Stimulated activated CD4-positive, alpha-beta T cell treated with anti-CD3 and anti-CD28 coated beads, Interleukin-4, amount 100 ng/mL, for 4 hours (primary cell): ENCODE measurements at regions not wholly inside any gene's neighbourhood (a gene's known extent, or its start where the extent isn't known, plus 50 kb on each side); places are given as distances from the start of the nearest gene placed in this dataset.
"Not testable (repeated sequence)": the region's sequence is repeated elsewhere in the genome, so short reads cannot be mapped to it uniquely, and the experiment has no call there.

Experiments
- DNase-seq, 2 experiments: peaks; one replicate each; pipeline ENCODE4 v3.0.0-alpha.2; 2020

DNA sequence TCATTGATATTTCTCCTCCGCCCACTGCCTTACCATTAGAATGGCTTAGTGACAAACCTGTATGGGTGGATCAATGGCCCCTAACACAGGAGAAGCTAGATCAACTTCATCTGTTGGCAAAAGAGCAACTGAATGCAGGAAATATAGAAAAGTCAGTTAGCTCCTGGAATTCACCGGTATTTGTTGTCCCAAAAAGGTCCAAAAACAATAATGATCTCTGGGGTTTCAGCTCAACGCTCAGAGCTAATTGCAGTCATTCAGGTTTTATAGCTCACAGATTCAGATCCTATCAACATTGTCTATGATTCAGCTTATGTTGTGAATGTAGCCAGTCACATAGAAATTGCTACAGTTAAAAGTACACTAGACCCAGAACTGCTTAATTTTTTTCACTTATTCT lies 124.0 kb upstream of the ZCCHC13 start:
- no peak for DNase-seq

GRCh38 chrX:74179499-74179898 lies 124.5 kb upstream of the ZCCHC13 start:
- no peak for DNase-seq

DNA sequence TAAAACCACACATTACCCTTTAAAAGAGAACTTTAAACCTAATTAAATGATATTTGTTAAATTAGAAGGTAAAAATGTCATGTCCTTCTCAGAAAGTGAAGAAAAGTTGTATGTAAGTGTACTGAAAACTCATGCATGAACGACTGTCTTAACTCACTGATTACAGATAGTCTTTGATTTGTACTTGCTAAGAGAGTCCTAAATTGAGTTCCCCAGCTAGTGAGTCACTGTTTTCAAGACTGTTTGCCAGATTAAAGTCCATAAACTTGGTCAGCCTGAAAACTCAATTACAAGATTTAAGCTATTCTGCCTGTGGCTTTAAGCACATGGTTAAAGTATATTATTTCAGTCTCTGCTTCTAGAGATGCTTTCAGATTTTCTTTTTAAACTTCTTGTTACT lies 124.9 kb upstream of the ZCCHC13 start:
- no peak for DNase-seq

DNA sequence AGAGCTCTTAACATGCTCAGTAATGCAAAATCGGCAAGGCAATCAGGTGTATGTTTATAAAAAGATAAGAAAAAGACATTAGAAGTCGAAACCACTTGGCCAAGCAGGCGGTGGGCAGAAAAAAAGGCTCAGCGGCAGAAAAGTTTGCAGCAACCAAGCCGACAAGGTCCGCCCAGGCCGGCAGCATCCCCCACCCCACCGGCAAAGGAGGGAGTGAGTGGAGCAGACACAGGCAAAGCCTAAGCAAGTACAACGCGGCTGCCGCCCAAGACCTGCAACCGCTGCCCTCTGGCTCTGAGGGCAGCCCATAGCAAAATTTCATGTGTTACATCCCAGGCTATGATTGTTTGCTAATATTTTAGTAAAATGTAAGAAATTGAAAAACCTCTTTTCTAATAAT lies 125.4 kb upstream of the ZCCHC13 start:
- no peak for DNase-seq

- DNase-seq = no peak
These were observed 132.5 kb upstream of the ZCCHC13 start for GRCh38 chrX:74171465-74171864.

GRCh38 chrX:74162199-74162598 lies 141.8 kb upstream of the ZCCHC13 start:
- no peak for DNase-seq

- DNase-seq = no peak
These were observed 143.2 kb upstream of the ZCCHC13 start for GRCh38 chrX:74160816-74161215.

DNA sequence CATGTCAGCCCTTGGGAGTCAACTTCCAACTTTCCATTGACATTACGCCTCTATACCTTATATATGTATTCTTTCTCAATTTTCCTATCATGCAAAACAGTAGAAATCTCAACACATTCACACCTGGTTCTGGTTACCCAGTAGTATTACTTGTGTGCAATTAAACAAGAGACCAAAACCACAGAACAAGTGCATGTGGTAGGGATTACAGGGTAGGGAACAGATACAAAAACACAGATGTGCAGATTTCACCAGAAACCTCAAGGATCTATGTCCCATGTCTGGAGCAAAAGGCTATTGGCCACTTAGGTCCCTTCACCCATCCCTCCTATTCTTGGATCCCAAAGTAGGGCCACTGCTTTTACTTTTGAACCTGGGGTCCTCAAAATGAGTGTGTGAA lies 143.6 kb upstream of the ZCCHC13 start:
- DNase-seq = no peak

DNA sequence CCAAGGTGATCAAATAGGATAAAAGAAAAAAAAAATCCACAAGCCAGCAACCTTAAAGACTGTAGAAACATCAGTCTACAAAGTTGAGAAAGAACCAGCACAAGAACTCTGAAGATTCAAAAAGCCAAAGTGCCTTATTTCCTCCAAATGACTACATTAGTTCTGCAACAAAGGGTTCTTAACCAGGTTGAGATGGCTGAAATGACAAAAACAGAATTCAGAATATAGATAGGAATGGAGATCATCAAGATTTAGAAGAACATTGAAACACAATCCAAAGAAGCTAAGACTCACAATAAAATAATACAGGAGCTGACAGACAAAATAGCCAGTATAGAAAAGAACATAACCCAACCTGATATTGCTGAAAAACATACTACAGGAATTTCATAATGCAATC lies 156.5 kb upstream of the ZCCHC13 start:
- no peak for DNase-seq

- no peak for DNase-seq
These were observed 165.0 kb upstream of the ZCCHC13 start for GRCh38 chrX:74138943-74139342.

DNA sequence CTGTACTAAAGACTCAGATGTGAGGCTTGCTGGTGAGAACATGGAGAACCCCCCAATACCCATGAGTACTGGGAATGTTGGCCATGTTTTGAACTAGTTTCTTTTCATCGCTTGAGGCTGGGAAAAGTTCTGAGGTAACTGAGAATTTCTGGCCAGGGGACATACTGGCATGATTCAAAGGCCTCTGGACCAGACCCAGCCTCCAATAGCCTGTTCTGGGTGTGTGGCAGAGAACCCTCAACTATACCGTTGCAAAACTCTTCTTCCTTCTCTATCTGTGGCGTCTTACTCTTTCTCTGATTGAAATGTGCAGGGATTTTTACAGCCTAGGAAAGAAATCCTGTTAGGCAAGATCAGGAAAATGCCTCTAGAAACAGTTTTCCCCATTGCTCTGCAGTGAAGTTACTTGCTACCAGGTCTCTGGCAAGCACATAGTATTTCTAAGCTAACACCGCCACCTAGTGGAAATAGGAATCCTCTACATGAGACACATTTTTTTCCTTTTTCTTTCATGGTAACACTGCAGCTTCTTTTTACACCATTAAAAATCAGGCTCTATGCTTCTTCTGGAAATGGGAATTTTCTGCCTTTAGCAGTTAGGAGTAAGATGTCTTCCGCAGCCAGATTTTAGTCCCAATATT lies 170.7 kb upstream of the ZCCHC13 start:
- no peak for DNase-seq

DNA sequence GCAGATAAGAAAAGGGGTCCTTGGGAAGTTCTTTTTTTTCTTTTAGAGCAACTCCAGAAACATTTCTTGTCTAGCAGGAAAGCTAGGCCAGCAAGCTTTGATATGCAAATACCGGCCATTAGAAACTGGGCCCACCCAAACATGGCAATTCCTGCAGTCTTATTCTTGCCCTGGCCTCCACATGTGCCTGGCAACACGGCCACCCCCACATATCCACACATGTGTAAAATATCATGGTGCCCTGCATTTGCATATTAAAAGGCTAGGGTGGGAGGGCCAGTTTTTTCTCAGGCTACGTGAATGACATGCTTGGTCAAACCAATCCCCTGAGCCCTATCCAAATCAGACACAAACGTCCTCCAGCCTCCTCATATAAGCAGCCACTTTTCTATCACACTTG lies 171.7 kb upstream of the ZCCHC13 start:
- DNase-seq = no peak

DNA sequence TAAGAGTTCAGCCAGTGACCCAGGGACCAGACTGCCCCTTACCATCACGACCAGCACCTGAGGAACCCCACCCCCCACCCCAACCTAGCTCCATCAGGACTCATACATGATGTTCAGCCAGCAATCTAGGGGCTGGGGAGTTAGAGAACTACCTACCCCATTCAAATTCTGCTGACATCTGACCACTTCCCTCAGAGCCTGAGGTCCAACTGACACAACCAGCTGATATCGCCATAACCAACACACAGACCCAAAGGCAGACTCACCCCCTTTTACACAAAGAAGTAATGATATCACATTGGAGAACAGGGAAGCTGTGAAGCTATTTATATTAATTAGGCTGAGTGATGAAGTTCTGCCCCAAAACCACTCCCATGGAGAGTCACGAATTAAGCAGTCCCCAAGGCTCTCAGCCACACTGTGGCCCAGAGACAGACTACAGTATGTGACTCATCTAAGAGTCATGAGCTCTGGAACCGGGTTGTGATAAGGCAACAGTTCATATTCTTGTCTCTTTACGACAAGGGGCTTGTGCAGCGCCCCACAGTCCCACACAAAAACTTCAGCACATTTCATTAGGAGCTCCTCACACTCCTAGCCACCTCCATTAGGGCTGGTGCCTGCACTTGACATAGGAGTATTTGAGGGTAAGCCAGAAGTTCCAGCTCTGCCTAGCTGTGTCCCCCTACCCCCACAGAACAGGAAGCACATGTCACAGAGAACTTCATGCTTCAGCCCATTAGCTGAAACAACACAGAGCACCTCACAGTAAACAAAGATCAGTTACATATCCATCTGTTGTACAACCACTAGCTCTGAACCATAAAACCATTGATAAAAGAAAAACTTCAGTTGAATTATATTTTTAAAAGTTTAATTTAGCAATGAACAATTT lies 184.7 kb upstream of the ZCCHC13 start:
- no peak for DNase-seq

DNA sequence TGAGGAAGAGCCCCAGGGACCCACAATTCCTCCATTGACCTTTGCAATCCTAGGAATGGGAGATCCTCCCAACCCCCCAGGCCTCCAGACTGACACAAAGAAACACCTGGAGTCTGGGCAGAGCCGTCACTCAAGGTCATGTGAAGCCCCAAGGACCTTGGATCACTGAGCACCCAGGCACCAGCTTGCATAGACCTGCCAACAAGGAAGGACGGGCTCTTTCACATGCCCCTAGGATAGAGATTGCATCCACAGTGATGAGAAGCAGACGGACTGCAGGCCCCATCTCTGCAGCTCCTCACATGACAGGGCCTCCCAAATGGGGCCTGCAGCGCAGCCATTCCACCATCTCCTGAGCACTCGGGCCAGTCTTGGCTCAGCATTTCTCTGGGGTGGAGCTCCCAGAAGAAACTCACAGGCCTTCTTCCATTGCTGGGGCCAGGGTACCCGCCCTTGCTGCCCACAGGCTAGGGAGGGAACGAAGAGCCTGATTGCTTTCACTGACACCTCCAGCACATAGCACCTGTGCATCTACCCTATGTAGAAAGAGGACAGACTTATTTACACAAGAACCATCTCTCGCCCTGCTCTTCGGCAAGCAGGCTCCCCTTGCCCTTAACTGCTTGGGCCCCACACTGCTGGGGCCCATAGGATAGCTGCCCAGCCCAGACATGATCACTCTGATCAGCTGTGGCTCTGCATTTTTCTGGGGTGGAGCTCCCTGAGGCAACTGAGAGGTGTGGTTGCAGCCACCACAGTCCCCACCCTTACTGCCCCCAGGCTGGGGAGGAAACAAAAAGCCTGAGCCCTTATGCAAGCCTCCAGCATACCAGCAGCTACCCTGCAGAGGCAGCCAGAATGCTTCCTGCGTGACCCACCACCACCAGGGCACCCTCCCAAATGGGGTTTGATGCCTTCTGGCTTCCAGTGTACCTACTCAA lies 185.7 kb upstream of the ZCCHC13 start:
- no peak for DNase-seq

GRCh38 chrX:74111245-74111644 lies 192.7 kb upstream of the ZCCHC13 start:
- no peak for DNase-seq

GRCh38 chrX:74107666-74108065 lies 196.3 kb upstream of the ZCCHC13 start:
- DNase-seq = no peak

- DNase-seq = no peak
These were observed 199.5 kb upstream of the ZCCHC13 start for GRCh38 chrX:74104356-74105015.

GRCh38 chrX:74098407-74098806 lies 205.6 kb upstream of the ZCCHC13 start:
- not testable (repeated sequence) for DNase-seq

DNA sequence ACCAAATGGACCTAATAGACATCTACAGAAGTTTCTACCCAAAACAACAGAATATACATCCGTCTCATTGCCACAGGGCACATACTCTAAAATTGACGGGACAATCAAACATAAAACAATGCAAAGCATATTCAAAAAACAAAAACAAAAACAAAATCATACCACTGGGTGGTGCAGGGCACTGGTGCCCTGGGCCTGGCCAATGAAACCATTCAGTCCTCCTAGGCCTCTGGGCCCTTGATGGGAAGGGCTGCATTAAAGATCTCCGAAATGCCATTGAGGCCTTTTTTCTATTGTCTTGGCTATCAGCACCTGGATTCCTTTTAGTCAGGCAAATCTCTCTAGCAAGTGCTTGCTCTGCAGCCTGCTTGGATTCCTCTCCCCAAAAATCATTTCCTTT lies 213.9 kb upstream of the ZCCHC13 start:
- no peak for DNase-seq

GRCh38 chrX:74085642-74086236 lies 218.2 kb upstream of the ZCCHC13 start:
- no peak for DNase-seq

DNA sequence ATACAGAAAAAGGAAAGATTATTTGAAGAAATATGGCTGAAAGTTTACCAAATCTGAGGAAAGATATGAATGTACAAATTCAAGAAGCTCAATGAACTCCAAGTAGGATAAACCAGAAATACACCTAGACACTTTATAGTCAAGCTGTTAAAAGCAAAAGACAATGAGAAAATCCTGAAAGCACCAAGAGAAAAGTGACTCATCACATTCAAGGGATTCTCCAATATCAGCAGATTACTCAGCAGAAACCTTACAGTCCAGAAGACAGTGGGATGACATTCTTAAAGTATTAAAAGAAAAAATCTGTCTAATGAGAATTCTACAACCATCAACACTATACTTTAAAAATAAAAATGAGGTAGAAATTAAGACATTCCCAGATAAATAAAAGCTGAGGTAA lies 223.8 kb upstream of the ZCCHC13 start:
- no peak for DNase-seq

DNA sequence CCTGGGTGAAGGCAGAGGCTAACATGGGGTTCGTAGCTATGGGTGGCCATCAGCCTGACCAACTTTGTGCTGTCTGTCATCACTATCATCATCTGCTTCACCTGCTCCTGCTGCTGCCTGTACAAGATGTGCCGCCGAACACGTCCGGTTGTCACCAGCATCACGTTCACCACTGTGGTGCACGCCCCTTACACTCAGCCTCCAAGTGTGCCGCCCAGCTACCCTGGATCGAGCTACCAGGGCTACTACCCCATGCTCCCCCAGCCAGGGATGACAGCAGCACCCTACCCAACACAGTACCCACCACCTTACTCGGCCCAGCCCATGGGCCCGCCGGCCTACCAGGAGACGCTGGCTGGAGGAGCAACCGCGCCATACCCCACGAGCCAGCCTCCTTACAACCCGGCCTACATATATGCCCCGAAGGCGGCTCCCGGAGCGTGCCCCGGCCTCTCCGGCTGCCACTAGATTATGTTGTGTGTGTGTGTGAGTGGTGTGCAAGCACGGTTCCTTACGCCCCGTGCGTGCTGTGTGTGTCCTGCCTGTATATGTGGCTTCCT lies 213.4 kb upstream of the XIST start:
- no peak for DNase-seq
